ENCODE measurements at regions not wholly inside any gene's neighbourhood (a gene's known extent, or its start where the extent isn't known, plus 50 kb on each side); places are given as distances from the start of the nearest gene placed in this dataset.

DNA sequence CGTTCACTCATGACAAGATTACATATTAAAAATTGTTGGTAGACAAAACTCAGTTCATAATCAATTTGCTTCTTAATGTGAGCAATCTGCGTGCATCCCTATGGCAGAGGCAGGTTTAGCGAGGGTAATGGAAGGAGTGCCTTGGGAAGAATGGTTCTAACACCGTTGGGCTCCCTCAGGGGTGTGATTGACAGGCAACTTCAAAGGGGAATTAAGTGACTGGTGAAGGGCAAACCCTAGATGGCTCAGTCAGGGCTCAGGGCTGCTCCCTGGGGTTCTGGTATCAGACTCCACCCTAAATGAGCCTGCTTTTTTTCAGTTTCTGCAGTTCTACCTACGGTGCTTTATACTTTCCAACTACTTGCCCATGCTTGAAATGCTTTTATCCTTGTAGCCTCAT is 419.5 kb upstream of the CELF4 start:
- no peak for DNase-seq

DNA sequence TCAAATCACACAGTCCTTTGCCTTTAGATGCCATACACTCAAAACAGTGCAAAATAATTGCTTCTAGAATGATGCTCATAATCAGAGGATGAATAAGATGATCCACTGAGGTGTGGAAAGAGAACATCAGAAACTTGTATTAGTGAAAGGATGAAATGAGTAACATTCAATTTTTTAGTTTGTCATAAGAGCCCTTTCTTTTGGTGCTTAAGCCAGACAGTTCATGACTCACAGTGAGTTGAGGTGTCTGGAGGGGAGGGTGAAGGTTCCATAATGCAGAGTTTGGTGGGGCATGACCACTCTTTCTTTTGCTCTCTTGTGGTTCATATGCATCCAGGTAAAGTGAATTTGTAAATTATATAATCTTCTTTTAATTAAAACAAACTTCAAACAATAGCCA is 415.0 kb upstream of the CELF4 start:
- DNase-seq, result no peak

DNA sequence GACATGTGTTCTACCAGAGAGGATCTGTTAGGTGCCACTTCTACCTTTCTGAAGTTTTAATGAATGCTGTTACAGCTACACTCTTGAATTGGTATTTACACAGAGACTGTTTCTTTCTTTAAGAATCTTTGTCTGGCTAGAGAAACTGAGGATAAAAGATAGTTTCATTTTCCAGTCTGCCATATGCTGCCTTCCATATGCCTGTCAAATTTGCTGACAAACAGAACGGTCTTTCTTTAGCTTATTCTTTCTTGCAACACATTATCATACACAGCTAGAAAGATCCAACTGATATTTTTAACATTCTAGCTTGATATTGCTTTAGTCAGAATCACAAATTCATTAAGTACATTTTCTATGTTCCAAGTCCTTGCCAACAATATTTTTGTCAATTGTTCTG is 409.8 kb upstream of the CELF4 start:
- DNase-seq, result no peak

DNA sequence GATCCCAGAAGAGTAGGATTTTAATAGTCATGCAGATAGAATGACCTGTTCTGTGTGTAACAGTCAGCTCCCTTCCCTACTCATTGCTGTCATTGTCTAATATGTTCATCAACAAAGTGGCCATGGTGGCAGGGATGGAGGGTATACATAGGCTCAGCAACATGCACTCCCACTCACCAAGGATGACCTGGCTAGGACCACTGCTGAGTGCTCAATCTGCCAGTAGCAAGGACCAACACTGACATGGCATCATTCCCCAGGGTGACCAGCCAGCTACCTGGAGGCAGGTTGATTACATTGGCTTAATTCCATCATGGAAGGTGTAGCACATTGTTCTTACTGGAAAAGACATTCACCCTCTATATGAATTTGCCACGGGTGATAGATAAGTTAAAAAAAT is 401.7 kb upstream of the CELF4 start:
- DNase-seq, result no peak

DNA sequence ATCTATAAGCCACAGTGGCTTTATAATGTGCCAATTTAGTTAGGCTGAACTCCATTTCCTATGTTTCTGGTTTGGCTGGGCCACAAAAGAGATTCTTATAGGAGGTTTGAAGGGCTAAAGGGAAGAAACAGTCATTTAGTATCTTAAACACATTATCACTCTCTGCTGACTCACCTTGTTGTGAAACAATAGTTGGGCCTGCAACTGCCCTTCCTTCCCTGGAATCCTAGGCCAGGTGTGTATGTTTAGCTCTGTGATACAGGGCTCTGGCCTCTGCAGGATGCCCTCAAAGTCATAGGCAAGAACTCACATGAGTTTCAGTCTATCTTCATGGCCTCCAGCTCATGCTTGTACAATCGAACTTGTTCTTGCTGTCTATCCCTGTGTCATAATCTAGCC is 400.0 kb upstream of the CELF4 start:
- DNase-seq, result no peak

DNA sequence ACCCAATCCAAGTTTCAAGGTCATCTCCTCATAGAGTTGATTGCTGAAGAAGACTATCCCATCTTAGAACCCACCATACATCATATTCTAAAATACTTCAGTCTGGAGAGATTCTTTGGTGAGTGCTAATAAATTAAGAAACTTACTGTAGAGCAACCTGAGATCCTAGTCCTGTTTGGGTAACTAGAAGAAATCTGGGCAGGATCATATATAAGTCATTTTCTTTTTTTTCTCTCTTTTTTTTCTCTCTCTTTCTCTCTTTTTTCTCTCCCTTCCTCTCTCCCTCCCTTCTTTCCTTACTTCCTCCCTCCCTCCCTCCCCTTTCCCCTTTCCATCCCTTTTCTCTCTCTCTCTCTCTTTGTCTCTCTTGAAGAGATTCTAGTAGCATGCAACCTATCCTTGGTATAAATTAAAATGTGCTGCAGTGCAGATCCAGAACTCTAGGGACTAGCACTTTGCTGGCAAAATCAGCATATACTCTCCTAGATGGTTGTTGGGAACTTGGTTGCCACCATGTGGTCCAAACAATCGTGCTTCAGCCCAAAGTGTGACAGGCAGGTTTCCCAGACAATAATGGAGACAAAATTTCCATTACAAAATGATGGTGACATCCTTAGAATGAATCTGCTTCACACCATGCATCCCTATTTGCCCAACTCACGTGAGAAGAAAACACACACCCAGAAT is 399.4 kb upstream of the CELF4 start:
- no peak for DNase-seq

DNA sequence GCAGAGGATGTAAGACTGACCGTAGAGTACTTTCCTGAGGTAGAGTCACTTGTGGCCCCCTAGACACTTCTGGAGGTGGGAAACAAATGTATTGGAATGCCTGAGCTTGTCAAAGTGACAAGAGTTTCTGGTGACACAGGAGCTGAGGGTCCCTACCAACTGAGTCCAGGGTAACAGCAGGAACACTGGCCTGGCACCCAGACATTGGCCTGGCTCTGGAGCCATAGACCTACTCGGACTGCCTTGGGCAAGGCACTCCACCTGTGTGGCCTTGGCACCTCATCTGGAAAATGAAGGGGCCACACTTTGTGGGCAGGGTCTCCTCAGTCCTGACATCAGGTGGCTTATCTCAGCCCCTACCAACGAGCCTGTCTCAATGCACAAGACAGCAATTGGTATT is 398.2 kb upstream of the CELF4 start:
- DNase-seq, result no peak

DNA sequence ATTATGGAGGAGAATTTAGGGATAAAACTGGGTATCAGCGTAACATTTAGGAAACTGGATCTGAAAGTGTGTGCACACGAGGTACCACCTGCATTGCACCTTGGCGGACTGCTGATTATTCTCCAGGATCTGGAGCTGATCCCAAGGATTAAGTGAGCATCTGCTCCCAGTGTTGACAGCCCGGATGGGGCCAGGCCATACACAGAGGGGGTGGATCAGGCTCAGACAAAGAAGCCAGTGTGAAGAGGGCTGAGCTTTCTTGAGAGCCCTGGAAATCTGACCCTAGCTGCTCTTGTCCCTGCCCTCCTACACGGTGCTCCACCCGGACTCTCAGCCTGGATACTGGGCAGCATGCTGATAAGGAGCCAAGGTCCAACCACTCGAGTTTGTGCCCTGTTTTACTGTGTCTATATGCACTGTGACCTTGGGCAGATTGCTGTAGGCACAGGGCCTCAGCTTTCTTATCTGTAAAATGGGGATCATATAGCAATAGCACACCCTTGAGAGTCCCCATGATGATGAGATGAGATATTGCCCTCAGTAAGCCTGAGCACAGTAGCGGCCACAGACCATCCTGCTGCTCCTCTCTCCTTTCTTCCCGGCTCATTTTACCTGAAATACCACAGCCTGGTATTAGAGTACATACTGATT is 396.8 kb upstream of the CELF4 start:
- DNase-seq, result no peak

DNA sequence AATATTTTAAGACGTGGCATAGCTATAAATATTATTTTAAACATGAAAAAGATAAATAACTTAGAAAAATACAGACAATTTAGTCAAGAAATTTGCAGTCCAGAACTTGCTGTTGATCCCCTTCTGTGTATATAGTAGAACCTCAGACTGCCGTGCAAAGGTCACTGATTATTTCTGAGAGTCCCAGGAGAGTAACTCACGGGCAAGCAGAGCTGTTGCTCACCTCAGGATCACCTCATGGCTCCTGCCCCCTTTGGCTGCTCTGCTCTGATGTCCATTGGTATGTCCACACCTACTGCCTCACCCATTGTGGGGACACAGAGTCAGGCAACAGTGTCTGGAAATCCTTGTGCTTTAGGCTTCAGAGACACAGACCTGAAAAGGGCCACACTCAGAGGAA is 392.9 kb upstream of the CELF4 start:
- DNase-seq, result no peak

DNA sequence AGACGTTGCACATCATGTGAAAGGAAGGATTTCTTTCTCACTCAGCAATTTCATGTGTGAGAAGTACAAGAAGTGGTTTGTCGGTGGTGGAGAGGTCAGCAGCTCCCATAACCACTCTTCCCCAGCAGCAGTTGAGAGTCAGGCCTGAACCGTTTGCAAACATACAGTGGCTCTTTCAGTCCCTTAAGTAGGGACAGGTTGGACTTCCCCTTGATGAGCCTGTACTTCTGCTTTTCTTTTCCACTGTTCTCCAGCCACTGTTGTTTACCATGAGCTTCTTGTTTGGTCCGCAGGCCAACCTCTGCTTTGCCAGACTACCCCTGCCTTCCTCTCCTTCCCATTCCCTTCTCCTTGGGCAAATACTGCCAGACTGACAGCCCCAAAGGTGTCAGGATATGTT is 391.3 kb upstream of the CELF4 start:
- no peak for DNase-seq

DNA sequence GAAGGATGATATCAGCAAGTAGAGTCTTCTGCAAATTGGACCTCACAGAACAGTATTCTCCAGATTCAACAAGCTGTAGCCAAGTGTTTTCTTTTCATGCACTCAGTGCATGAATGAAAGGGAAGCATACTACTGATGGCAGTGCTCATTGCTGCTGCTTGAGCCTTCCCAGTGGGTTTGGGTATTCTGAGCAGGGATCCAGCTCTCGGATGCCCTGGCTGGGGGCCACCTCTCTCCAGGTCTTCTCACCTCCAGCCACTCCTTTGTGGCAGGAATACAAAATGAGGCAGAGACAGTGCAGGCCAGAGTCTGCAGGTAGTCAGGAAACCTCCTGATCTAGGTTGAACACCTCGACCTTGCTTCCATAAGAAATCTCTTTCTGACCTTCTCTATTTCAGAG is 390.4 kb upstream of the CELF4 start:
- peak in 1 of 2 experiments; percentile 16 for DNase-seq

DNA sequence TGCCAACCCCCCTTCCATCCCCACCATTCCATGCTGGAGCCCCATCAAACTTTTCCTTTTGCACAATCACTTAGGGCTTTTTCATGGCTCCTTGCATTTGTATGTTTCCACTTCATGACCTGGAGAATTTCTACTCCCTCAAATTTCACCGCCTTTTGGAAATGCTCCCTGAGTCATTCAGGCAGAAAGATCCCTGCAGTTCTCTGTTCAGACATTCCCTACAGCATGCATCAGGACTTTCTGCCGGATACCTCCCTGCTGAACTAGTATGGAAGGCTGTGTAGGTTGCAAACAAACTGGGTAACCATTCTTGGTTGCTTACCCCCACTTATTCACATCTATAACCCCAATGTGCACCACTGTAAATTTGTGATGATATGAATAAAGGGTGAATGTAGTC is 389.6 kb upstream of the CELF4 start:
- no peak for DNase-seq

DNA sequence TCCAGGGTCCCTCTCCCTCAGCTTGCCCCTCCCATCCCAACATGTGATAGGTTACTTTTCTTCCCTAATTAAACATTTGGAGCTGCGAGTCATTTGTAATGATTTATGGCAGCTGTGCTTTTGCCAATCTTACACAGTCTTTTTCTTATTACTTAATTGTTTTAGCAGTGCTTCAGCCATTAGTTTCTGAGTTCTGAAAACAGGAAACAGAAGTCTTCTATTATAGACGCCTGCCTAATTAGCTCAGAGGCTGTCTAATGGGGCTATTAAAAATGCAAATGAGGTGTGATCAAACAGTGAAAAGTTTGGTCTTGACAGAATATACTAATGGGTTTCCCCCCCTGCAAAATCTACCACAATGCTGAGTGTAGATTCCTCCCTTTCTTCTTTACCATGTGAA is 388.3 kb upstream of the CELF4 start:
- no peak for DNase-seq

DNA sequence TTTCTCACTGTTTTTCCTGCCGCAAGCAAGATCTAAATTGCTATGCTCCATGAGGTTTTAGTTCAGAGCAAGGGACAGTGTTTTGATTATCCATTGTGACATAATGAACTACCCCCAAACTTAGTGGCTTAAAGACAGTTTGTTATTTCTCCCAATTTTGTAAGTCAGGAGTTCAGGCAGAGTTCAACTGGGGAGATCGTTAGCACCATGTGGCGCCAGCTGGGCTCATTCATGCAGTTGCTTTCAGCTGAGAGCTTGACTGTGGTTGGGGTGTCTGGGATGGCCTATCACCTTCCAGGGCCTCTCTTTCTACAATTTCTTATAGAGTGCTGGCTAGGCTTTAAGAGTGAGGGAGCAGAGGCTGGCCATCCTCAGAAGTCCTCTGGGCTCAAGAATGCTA is 382.9 kb upstream of the CELF4 start:
- DNase-seq, result no peak

DNA sequence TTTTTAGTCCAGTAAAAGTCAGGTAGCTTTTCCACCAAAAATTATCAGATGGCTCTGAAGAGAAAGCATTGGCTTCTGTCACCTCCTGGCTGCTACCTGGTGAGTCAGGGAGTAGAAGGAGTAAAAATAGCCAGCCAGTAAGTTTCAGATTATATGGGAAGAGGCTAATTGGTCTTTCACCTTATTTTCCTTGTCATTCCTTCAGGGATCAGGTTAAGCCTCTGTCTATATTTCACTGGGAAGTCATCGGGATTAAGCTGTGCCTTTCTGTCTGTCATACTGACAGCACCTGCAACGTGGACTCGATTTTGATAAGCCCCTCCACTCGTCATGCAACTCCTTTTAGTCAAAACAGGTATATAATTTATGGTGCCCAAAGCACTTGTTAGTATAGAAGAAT is 380.7 kb upstream of the CELF4 start:
- peak in 1 of 2 experiments; percentile 42 for DNase-seq

DNA sequence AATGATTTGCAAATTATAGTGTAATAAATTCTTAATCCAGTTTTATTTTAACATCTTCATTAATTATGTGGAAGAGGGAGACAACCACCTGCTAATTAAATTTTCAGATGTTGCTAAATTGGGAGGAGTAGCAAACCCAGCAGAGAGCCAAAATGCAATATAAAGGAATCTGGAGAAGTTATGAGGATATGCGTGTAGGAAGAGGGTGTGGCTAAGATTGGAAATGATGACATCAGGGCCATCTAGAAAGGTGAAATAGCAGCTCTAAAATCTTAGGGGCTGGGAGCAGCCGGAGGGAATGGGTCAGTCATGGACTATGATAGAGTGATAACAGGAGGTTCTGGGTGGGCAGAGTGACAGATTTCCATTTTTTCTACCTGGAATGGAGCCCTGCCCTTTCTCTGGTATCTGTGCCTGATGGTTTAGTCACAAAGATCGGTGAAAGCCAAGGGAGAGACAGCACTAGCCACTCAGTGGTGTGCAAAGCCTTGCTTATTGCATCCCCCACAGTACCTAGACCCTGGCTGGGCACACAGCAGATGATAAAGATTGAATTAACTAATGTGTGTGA is 379.2 kb upstream of the CELF4 start:
- DNase-seq, result no peak

DNA sequence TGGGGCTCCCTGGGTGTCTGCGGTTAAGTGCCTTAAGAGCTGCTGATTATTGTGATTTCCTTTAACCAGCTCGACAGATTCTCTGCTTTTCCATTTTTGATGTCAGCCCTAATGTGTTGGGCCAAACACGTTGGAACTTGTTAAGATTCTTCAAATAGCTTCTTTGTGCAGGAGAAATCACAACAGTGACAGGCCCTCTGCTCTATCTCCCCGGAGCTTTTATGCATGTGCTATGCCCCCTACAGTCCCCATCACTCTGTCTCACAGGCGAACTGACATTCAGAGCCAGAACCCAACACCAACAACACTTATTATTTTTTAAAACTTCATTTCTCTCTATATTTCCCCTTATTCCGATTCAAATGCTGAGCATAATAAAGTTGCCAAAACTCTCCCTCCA is 371.7 kb upstream of the CELF4 start:
- DNase-seq, result no peak

DNA sequence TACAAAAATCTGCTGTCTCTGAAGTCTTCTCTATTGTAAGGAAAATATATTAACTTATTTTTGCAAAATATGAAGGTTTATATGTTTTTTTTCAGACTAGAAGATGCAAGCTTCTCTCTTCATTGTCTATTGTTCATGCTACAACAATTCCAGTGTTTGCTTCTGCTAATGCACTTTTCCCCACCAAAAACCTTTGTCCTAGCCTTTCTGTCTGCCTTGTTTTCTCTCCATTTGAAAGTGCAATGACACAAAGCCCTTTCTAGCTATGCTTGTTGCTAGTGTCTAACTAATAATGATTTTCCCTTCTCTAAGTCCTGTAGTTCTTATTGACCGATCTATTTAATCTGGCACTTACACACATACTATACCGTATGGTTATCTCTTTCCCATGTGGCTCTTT is 369.5 kb upstream of the CELF4 start:
- DNase-seq, result no peak

DNA sequence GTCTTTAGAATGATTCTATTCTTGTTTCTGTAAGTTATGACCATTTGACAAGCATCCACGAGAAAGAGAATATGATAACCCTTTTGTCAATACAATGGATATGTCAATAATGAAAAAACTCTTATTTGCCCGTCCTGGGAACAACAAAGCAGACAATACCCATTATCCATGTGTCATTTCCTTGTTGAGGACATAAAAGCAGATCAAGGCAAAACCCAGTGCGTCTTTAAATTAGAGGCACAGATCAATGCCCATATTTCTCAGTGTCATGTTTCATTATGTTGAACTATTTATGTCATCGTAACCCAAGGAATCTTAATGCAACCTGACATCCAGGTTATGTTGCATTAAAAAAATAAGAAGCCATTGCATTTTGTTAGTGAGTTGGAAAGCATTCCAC is 365.0 kb upstream of the CELF4 start:
- no peak for DNase-seq

DNA sequence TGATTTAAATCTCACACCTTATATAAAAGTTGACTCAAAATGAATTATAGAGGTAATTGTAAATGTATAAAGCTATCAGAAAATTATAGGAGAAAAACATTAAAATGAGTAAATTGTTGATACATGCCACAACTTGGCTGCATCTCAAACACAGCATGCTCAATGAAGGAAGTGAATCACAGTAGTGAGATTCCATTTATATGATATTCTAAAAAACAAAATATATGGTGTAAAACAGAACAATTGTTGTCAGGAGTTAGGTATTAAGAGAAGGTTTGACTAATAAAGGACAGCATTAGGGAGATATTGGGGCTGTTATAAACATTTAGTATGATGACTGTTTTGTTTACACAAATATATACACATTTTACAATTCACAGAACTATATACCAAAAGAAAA is 356.6 kb upstream of the CELF4 start:
- DNase-seq, result no peak

DNA sequence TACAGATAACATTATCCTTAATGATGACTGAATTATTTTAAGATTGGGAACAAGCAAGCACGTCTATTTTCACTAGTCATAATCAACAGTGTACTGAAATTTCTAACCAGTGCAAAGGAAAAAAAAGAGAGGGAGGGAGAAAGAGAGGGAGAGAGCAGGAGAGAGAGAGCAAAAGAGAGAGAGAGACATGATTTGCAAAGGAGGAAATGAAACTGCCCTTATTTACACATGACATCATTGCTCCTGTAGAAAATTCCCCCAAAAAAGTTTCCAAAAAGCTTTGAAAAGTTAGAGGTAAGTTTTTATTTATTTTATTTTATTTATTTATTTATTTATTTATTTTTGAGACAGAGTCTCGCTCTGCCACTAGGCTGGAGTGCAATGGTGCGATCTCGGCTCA is 355.3 kb upstream of the CELF4 start:
- DNase-seq, result no peak

DNA sequence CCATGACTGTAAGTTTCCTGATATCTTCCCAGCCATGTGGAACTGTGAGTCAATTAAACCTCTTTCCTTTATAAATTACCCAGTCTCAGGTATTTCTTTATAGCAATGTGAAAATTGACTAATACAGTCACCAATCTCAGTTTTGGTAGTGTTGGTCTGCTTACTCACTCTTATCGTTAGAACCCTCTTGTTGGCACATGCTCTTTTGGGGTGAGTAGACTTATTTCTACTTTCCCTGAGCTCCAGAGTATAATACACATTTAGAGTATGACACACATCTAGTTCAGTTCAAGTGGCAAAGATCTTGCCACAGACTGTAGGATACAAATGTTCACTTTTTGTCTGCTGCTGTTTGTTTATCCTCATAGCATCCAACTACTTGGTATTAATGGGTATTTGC is 347.5 kb upstream of the CELF4 start:
- DNase-seq, result no peak

DNA sequence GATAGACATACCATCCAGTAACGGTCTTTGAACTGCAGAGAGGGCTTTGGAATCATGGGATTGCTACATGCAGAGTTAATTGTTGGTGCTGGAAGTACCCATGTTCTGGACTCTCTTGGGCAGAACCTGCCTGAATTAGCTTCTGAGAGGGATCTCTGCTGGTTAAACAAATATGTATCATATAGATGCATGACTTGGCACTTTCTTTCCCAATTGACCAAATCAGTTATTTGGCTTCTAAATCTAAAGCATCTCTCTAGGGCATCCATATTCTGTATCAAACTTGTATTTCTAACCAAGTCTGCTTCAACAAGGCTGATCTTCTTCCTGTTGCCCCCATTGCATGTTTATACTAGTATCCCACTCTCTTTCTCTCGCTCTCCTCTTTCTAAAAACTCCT is 336.7 kb upstream of the CELF4 start:
- no peak for DNase-seq

DNA sequence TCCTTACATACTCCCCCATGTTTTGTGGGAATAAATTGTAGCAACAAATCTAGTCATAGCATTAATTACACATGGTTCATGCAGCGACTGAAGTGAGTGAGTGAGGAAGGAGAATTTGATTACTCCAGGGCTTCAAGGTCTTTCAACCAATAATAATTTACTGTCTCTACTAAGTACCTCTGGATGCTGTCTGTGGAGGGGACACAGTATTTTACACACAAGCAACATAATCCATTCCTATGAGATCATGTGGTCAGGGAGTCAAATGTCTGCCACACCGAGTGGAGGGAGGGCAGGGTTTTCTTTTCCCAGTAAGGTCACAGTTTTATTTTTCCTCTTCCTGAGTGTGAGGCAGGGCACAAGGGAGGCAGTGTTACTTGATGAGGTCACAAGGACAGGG is 334.7 kb upstream of the CELF4 start:
- no peak for DNase-seq

DNA sequence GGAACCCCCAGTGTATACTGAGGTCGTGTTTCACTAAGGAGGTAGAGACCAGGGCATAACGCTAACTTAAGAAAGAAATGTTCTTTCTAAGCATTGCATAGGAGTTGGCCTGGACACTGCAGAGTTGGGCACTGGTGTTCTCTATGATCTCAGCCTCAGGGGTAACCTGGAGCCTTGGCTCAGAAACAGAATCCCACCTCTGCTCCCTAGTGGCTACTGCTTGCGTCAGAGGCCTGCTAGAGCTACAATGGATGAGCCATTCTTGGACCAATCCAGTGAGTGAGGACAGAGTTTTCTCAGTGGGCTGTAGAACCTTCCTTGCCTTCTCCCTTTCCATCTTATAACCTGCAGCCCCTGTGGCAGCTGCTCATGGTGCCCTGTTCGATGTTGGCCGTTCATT is 324.4 kb upstream of the CELF4 start:
- no peak for DNase-seq

All from NCI-H187 (cell line).